MM.1S (cell line): ENCODE measurements at regions not wholly inside any gene's neighbourhood (a gene's known extent, or its start where the extent isn't known, plus 50 kb on each side); places are given as distances from the start of the nearest gene placed in this dataset.

Experiments used
- DNase-seq: peaks from one replicate; pipeline ENCODE4 v3.0.0-alpha.2; 2015
- H2AFZ ChIP-seq: fragments of 300-600 bp; sonication (generic); 2 replicates; pipeline ENCODE4 v1.6.0; 2016; ENCODE audit warnings: antibody characterized with exemption, low read length
- H3F3A ChIP-seq: fragments of 300-600 bp; sonication (generic); 2 replicates; pipeline ENCODE4 v1.6.1; 2016; ENCODE audit warnings: mild to moderate bottlenecking, antibody characterized with exemption, low read length, moderate library complexity, mixed read lengths; ENCODE audit not compliant: insufficient read depth
- H3K27ac ChIP-seq: fragments of 300-600 bp; sonication (generic); 2 replicates; pipeline ENCODE4 v1.5.1; 2016; ENCODE audit warnings: mild to moderate bottlenecking, low read length
- H3K27me3 ChIP-seq: fragments of 300-600 bp; sonication (generic); replicated peaks from 2 replicates; pipeline ENCODE4 v1.6.0; 2016; ENCODE audit warnings: low read length; ENCODE audit not compliant: insufficient read depth
- H3K36me3 ChIP-seq: fragments of 300-600 bp; sonication (generic); replicated peaks from 2 replicates; pipeline ENCODE4 v1.6.1; 2016; ENCODE audit warnings: mild to moderate bottlenecking, low read length, mixed read lengths; ENCODE audit not compliant: insufficient read depth
- H3K4me1 ChIP-seq: fragments of 300-600 bp; sonication (generic); 2 replicates; pipeline ENCODE4 v1.6.1; 2016; ENCODE audit warnings: low read length, mixed read lengths
- H3K4me2 ChIP-seq: fragments of 300-600 bp; sonication (generic); 2 replicates; pipeline ENCODE4 v1.6.0; 2016; ENCODE audit warnings: low read depth, low read length
- H3K4me3 ChIP-seq: fragments of 300-600 bp; sonication (generic); 2 replicates; pipeline ENCODE4 v1.5.1; 2016; ENCODE audit warnings: low read length, mixed read lengths
- H3K79me2 ChIP-seq: fragments of 300-600 bp; sonication (generic); 2 replicates; pipeline ENCODE4 v1.6.1; 2016; ENCODE audit warnings: mixed run types, low read length, mixed read lengths
- H3K9ac ChIP-seq: fragments of 300-600 bp; sonication (generic); 2 replicates; pipeline ENCODE4 v1.6.1; 2016; ENCODE audit warnings: low read length, mixed read lengths
- H3K9me2 ChIP-seq: fragments of 300-600 bp; sonication (generic); replicated peaks from 2 replicates; pipeline ENCODE4 v1.6.1; 2016; ENCODE audit warnings: mild to moderate bottlenecking, low read length, mixed read lengths; ENCODE audit not compliant: insufficient read depth
- H3K9me3 ChIP-seq: fragments of 300-600 bp; sonication (generic); replicated peaks from 2 replicates; pipeline ENCODE4 v1.6.1; 2016; ENCODE audit warnings: mild to moderate bottlenecking, low read length, mixed read lengths; ENCODE audit not compliant: insufficient read depth
- H4K20me1 ChIP-seq: fragments of 300-600 bp; sonication (generic); 2 replicates; pipeline ENCODE4 v1.6.1; 2016; ENCODE audit warnings: mild to moderate bottlenecking, low read length, moderate library complexity, mixed read lengths; ENCODE audit not compliant: insufficient read depth
- CTCF ChIP-seq: fragments of 300-600 bp; sonication (generic); IDR thresholded peaks from 2 replicates; pipeline ENCODE4 v1.5.1; 2016; ENCODE audit warnings: antibody characterized with exemption, low read length, mixed read lengths
- EZH2 ChIP-seq: fragments of 300-600 bp; sonication (generic); optimal IDR thresholded peaks from 2 replicates; pipeline ENCODE3; 2017; ENCODE audit warnings: low read depth, mild to moderate bottlenecking, antibody characterized with exemption, low read length, mixed read lengths
- EZH2phosphoT487 ChIP-seq: fragments of 300-600 bp; sonication (generic); IDR thresholded peaks from 2 replicates; pipeline ENCODE4 v1.6.1; 2018; ENCODE audit warnings: antibody characterized with exemption, low read length

GRCh38 chr6:100262086-100262485 is 202.6 kb downstream of the SIM1 start:
- Histone ChIP-seq H3K4me3 (no peak overlapping the region), H3K9ac (no peak overlapping the region), H3K27ac (no peak overlapping the region), H3K4me1 (no peaks in the 10 kb centered on the region), H3K27me3 (no peaks in the 10 kb centered on the region), H3F3A (no peaks in the 10 kb centered on the region), H3K9me3 (no peaks in the 10 kb centered on the region), H3K4me2 (no peak overlapping the region), H4K20me1 (no peaks in the 10 kb centered on the region), H3K36me3 (no peaks in the 10 kb centered on the region), H3K79me2 (no peaks in the 10 kb centered on the region), H2AFZ (no peak overlapping the region), H3K9me2 (no peaks in the 10 kb centered on the region)
- TF ChIP-seq EZH2phosphoT487 = no peak
- TF ChIP-seq EZH2 = no peak
- no peak for DNase-seq

- H3K4me3 ChIP-seq = no peak overlapping the region
- H3K9ac ChIP-seq = no peak overlapping the region
- no peaks in the 10 kb centered on the region for H3K36me3 ChIP-seq
- no peaks in the 10 kb centered on the region for H3K4me1 ChIP-seq
- no peak overlapping the region for H2AFZ ChIP-seq
- H4K20me1 ChIP-seq = no peaks in the 10 kb centered on the region
- no peak overlapping the region for H3K27ac ChIP-seq
- H3K9me3 ChIP-seq = no peaks in the 10 kb centered on the region
- no peak for TF ChIP-seq EZH2
- TF ChIP-seq EZH2phosphoT487 = no peak
- TF ChIP-seq CTCF = no peak
- no peak for DNase-seq
- H3K79me2 ChIP-seq = no peaks in the 10 kb centered on the region
- H3K9me2 ChIP-seq = no peaks in the 10 kb centered on the region
- H3K27me3 ChIP-seq = no peaks in the 10 kb centered on the region
- H3K4me2 ChIP-seq = no peak overlapping the region
- no peaks in the 10 kb centered on the region for H3F3A ChIP-seq
Measured at GRCh38 chr6:100261486-100261885, 203.2 kb downstream of the SIM1 start.

GRCh38 chr6:100260584-100260983 is 204.1 kb downstream of the SIM1 start:
- no peak for DNase-seq
- H3K9me3 ChIP-seq = no peaks in the 10 kb centered on the region
- H3K27ac ChIP-seq = no peak overlapping the region
- no peaks in the 10 kb centered on the region for H3K27me3 ChIP-seq
- no peaks in the 10 kb centered on the region for H3K79me2 ChIP-seq
- no peak overlapping the region for H3K4me2 ChIP-seq
- H3F3A ChIP-seq = no peaks in the 10 kb centered on the region
- no peak overlapping the region for H3K4me3 ChIP-seq
- H4K20me1 ChIP-seq = no peaks in the 10 kb centered on the region
- H3K4me1 ChIP-seq = no peaks in the 10 kb centered on the region
- no peaks in the 10 kb centered on the region for H3K36me3 ChIP-seq
- H2AFZ ChIP-seq = no peak overlapping the region
- no peak overlapping the region for H3K9ac ChIP-seq
- no peak for TF ChIP-seq EZH2
- TF ChIP-seq EZH2phosphoT487 = no peak
- no peak for TF ChIP-seq CTCF
- no peaks in the 10 kb centered on the region for H3K9me2 ChIP-seq

- Histone ChIP-seq H3K79me2 (no peaks in the 10 kb centered on the region), H2AFZ (no peak overlapping the region), H3K27ac (no peak overlapping the region), H3K9ac (no peak overlapping the region), H3K4me3 (no peak overlapping the region), H3K36me3 (no peaks in the 10 kb centered on the region), H3K4me1 (no peaks in the 10 kb centered on the region), H4K20me1 (no peaks in the 10 kb centered on the region), H3K27me3 (no peaks in the 10 kb centered on the region), H3K9me2 (no peaks in the 10 kb centered on the region), H3F3A (no peaks in the 10 kb centered on the region), H3K4me2 (no peak overlapping the region), H3K9me3 (no peaks in the 10 kb centered on the region)
- DNase-seq = no peak
- TF ChIP-seq EZH2 (no peak), EZH2phosphoT487 (no peak), CTCF (no peak)
Measured at GRCh38 chr6:100259865-100260264, 204.9 kb downstream of the SIM1 start.
